Stimulated activated naive CD8-positive, alpha-beta T cell treated with anti-CD3 and anti-CD28 coated beads, Interleukin-15, Interleukin-2, amounts not matched to agents 100 U/mL and 50 U/mL, for 24 hours (primary cell): ENCODE measurements at regions not wholly inside any gene's neighbourhood (a gene's known extent, or its start where the extent isn't known, plus 50 kb on each side); places are given as distances from the start of the nearest gene placed in this dataset.

Source experiments
- ATAC-seq: fragments of 150-1000 bp; cut with Tn5 transposase; one replicate; pipeline ENCODE4 v1.10.0; 2021
- DNase-seq: peaks from one replicate; pipeline ENCODE4 v3.0.0; 2021

DNA sequence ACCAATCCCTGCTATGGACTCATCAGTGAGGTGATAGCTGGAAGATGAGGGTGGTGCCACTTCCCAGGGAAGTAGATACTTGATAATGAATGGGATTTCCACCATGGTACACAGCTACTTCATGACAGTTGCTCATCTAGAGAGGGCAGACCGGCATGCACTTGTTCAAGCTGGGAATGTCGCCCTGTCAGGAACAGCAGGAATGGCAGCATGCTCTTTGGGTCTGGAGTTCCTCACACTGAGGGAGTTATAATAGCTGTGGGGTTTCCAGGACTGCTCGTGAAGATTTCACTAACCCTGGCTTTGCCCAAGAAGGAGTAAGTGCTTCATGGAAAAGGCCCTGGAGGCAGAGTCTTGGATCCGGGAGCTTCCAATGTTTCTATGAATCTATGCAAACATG is 129.2 kb downstream of the PSMG1 start:
- DNase-seq (no peak), ATAC-seq (no peak)

- DNase-seq (no peak), ATAC-seq (no peak)
These were observed 130.1 kb downstream of the PSMG1 start for GRCh38 chr21:39053126-39053525.

DNA sequence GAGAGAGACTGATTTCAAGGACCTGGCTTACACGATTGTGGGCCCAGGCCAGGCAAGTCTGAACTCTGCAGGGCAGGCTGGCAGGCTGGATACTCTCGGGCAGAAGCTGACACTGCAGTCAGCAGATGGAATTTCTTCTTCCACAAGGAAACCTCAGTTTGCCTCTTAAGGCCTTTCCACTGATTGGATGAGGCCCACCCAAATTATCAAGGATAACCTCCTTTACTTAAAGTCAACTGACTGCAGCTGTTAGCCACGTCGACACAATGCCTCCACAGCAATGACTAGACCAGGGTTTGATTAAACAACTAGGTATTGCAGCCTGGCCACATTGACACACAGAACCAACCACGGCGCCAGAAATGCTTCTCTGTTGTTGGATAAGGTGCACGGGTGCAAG is 130.5 kb downstream of the PSMG1 start:
- ATAC-seq (no peak), DNase-seq (no peak)

GRCh38 chr21:39051588-39051949 is 131.7 kb downstream of the PSMG1 start:
- DNase-seq, result no peak
- ATAC-seq, result no peak

DNA sequence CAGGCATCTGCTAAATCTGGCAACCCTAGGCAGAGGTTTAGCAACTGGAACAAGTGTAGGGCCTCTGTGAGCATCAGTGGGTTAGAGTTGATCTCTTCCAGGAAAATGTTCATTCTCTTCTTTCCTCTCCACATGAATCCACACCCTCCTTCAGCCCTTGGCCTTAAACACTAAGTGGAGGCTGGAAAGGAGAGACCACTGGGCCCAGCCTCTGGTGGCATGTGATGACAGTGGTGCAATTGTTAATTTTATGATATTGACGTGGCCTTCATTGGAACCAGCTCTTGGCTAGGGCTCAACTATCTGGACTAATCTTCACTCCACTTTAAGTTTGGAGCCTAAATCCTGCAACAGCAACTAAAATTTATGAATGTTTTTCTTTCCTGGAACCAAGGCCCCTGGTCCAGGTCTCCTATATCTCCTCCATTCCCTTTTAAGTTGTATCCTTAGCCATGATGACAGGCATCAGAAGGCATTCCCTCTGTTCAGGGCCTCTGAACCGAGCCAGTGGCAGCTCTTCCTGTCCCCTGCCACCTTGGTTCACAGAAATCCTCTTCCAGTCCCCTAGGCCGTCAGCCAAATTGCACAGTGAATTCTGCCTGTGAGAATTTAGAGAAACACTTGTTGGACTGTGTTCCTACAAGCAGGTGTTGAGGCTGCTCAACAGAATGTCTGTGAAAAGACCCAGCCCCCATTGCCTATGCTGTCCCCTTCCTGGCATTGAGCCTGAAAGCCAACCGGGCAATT is 132.2 kb downstream of the PSMG1 start:
- ATAC-seq (no peak), DNase-seq (no peak)

GRCh38 chr21:39048574-39048973 is 134.7 kb downstream of the PSMG1 start:
- ATAC-seq, result no peak
- DNase-seq, result no peak

DNA sequence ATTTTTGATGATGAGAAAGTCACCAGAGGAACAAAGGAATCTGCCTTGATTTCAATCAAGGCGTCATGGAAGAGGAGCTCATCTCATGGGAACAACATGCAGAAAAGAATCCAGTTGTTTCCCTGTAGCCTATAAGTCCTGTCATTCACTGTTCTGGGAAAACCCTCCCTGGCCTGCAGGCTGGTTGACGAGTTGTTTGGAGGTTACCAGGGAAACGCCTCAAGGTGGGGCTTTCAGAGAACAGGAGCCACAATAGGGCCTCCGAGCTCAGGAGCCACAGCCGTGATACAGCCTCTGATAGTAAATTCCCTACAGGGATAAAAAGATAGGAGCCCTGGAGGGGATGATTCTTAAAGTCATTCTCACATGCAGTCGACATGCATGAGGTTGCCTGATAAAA is 135.2 kb downstream of the PSMG1 start:
- DNase-seq (no peak), ATAC-seq (no peak)

DNA sequence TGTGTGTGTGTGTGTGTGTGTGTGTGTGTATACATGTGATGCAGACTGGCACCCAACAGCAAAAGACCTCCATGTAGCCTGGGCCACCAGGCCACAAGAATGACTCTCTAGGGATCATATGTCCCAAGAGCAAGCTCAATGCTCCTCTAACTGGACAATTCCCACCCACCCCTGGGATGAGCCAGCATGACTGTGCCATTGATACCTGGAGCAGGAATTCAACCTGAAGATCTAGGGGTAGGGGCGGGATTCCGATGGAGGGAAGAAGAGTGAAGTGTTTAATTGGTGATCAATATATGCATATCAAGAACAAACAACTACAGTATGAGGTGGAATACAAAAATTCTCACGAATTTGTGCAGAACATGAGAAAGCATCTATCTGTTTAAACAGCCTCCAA is 136.2 kb downstream of the PSMG1 start:
- ATAC-seq (no peak), DNase-seq (no peak)

GRCh38 chr21:39046236-39046916 is 136.9 kb downstream of the PSMG1 start:
- no peak for ATAC-seq

GRCh38 chr21:39041816-39042215 is 141.4 kb downstream of the PSMG1 start:
- ATAC-seq (no peak), DNase-seq (no peak)

More at GRCh38 chr21:39046236-39046916, 136.9 kb downstream of the PSMG1 start:
- DNase-seq, result no peak

GRCh38 chr21:39040494-39041110 is 142.6 kb downstream of the PSMG1 start:
- no peak for ATAC-seq
- DNase-seq, result no peak

- ATAC-seq (no peak), DNase-seq (no peak)
These were observed 145.3 kb downstream of the PSMG1 start for GRCh38 chr21:39037807-39038405.

- no peak for ATAC-seq
These were observed 146.7 kb downstream of the PSMG1 start for GRCh38 chr21:39036581-39036980.

DNA sequence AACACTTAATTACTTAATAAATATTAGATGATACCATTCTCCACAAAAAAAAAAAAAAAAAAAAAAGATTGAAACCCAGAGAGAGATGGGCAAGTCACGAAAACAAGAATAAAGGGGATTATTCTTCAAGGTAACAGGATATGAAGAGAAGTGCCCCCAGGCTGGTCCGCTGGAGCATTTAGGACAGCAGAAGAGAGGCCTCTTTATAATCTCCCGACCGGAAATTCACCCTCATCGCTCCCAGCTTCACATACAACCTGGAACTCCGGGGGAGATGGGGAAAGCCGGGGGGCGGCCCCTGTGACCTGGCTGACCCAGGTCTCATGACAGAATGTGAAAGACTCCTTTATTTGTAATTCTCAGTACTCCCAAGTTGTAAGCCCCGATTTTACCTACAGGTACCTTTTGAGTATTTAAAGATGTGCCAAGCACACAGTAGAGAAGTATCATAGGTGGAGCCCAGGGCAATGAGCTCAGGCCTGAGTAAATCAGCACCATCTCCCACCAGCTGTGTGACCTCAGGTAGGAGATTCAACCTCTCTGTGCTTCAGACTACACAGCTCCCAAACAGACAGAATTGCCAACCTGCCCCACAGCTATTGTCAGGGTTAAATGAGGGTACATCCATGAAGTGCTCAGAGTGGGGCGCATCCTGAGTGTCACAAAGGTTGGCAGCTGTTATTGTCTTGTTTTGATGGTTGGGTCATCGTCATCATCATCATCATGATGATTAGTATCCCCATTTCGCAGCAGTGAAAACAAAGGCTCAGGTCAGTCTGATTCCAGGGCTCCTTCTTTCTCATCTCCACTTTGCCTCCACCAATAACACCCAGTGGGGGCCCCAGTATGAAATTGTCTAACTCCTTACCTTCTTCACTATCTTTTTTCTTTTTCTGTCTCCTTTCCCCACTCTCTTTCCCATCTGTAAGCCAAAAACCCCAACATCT is 148.4 kb downstream of the PSMG1 start:
- ATAC-seq (no peak), DNase-seq (no peak)

More at GRCh38 chr21:39036581-39036980, 146.7 kb downstream of the PSMG1 start:
- DNase-seq, result no peak

- DNase-seq (no peak), ATAC-seq (no peak)
These were observed 149.2 kb downstream of the PSMG1 start for GRCh38 chr21:39033878-39034589.

DNA sequence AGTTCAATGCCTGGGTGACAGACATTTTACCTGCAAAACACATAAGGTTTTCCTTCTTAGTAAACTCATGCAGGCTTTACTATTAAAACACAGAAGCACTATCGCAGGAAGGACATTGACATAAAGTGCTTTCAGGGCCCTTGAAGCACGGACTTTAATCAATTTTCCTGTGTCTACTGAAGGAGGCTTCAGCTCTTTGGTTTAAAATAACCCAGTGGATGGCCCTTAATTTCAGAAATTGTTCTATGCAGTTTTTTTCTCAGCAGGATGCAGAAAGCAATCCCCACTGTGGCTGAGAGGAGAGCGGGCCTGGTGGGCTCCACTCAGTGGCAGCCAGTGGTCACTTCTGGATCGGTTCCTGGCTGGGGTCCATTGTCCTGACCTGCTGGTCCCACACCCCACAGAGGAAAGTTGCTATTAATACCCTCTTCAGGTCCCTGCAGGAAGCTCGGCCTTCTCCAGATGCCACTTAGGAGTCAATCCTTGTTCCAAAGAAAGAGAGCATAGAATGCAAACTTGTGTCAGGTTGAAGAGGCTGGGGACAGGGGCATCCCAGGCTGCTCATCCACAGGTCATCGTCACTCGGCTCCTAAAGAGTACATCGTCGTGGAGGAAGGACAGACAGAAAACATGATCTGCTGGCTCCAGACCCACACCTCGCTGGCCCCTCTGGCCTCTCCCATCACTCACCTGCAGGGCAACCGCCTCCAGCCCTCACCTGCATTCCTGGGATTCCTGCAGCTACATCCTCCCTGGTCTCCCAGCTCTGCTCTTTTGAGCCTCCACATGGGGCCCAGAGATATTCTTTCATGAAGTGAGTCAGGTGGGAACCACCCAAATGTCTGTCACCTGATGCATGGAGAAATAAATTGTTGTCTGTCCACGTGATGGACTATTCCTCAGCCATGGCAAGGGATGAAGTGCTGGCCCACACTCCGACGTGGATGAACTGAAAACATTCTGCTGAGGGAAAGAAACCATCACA is 153.1 kb downstream of the PSMG1 start:
- DNase-seq, result no peak
- ATAC-seq, result no peak

DNA sequence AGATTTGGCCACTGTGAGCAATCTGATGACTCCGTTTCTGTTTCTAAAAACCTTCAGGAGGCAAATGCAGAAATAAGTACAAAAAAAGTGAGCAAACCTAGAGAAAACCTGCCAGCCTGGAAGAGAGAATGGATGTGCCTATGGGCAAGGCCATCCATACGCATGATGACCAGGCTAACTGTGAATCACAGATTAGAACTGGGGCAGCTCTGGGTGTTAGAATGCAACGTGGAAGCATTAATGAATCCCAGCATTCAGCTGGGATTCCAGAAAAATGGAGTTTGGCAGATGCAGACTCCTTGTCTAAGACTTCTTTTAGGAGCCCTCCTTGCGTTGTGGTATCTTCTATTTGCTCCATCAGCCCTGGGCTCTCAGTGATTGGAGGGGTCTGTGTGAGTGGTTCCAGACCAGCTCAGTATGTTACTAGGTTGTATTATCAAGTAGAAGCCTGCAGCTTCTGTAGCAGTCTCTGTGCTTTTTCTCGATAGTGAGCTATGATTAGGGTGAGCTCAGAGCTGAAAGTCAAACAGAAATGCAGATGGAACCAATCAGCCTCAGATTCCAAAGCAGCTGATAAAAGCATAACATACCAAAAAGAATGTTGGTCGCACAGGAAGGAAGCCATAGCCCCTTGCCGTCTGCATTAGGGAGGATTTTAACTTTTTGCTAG is 154.0 kb downstream of the PSMG1 start:
- no peak for DNase-seq
- ATAC-seq, result no peak

- DNase-seq, result no peak
- no peak for ATAC-seq
These were observed 158.1 kb downstream of the PSMG1 start for GRCh38 chr21:39025198-39025597.

DNA sequence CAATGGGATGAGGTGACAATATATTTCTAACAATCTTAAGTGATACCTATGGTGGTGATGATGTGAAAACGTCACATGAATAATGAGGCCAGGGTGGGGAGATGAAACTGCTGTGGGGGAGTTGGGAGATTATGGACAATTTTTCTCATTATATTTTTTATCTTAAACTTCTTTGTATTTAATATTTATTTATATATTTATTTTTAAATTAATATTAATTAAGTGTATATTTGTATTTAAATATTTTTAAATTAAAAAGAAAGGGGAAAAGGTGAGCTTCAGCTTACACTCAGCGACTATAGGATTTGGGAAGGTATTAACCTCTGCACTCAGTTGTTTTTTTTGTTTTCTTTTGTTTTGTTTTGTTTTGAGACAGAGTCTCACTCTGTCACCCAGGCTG is 158.7 kb downstream of the PSMG1 start:
- ATAC-seq, result no peak
- DNase-seq, result no peak
